ENCODE measurements at regions not wholly inside any gene's neighbourhood (a gene's known extent, or its start where the extent isn't known, plus 50 kb on each side); places are given as distances from the start of the nearest gene placed in this dataset.

- Histone ChIP-seq H3K9ac (ENCODE audit: control insufficient read depth, extremely low read depth, insufficient read depth, low read length) (no peak overlapping the region), H3K27ac (ENCODE audit: control insufficient read depth, insufficient read depth, low read length) (no peak overlapping the region), H3K4me1 (ENCODE audit: control insufficient read depth, extremely low read depth, insufficient read depth, low read length) (no peaks in the 10 kb centered on the region), H3K79me2 (ENCODE audit: control insufficient read depth, insufficient read depth, low read length) (no peaks in the 10 kb centered on the region), H4K20me1 (ENCODE audit: control insufficient read depth, extremely low read depth, insufficient read depth, low read length) (no peaks in the 10 kb centered on the region), H3K27me3 (ENCODE audit: control insufficient read depth, extremely low read depth, insufficient read depth, low read length) (no peaks in the 10 kb centered on the region), H3K9me1 (ENCODE audit: control insufficient read depth, extremely low read depth, insufficient read depth, low read length) (no peaks in the 10 kb centered on the region), H3K9me3 (ENCODE audit: control insufficient read depth, low read depth, low read length) (no peaks in the 10 kb centered on the region), H3K4me2 (ENCODE audit: control insufficient read depth, extremely low read depth, insufficient read depth, low read depth, low read length) (no peak overlapping the region), H2AFZ (ENCODE audit: control insufficient read depth, low read length) (no peak overlapping the region), H3K36me3 (ENCODE audit: control insufficient read depth in 2 of 2, extremely low read depth in 1 of 2, insufficient read depth in 2 of 2, low read length in 2 of 2) (no peaks in the 10 kb centered on the region), H3K4me3 (ENCODE audit: control insufficient read depth in 2 of 3, extremely low read depth in 1 of 3, insufficient read depth in 2 of 3, low read depth in 1 of 3, low read length in 3 of 3) (no peak overlapping the region)
- no peak for DNase-seq (ENCODE audit: low read depth, low spot score)
- TF ChIP-seq CTCF (optimal IDR thresholded peaks at IDR 0.05 in 1 of 3, IDR thresholded peaks at IDR 0.05 in 1 of 3, conservative IDR thresholded peaks at IDR 0.05 in 1 of 3; ENCODE audit: extremely low read depth in 1 of 3, insufficient read depth in 2 of 3, low read length in 3 of 3): no peak
- TF ChIP-seq EZH2 (IDR thresholded peaks at IDR 0.05; ENCODE audit: low read length): no peak
- FAIRE-seq: no peak
- dilution Hi-C loops (cut with MboI; ENCODE audit: extremely low pct_ligation_motif_present, low sequenced_read_pairs): no loop called here
Measured at GRCh38 chr16:79282806-79283205, 317.7 kb downstream of the MAF start.

DNA sequence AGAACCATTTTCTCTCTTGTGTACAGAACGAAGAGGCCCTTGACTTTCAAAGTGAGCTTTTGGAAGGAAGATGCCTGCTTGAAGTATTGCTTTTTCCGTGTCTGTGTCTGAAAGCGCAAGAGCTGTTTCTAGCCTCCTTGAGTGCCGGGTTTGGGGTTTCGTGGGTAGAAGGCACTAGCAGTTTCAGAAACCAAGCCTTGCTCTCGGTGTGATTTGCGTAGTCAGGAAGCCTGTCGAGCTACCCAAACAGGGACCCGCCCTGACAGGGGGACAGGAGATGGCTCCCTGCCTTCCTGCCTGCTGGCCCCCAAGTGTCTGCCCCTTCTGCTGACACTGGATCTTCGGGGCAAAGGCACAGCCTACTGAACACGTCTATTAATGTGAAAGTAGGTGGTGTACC lies 322.0 kb downstream of the MAF start:
- dilution Hi-C loops (cut with MboI; ENCODE audit: extremely low pct_ligation_motif_present, low sequenced_read_pairs): no loop called here
- TF ChIP-seq EZH2 (IDR thresholded peaks at IDR 0.05; ENCODE audit: low read length): no peak
- TF ChIP-seq CTCF (optimal IDR thresholded peaks at IDR 0.05 in 1 of 3, IDR thresholded peaks at IDR 0.05 in 1 of 3, conservative IDR thresholded peaks at IDR 0.05 in 1 of 3; ENCODE audit: extremely low read depth in 1 of 3, insufficient read depth in 2 of 3, low read length in 3 of 3): no peak
- no peaks in the 10 kb centered on the region for H3K9me3 ChIP-seq (ENCODE audit: control insufficient read depth, low read depth, low read length)
- no peaks in the 10 kb centered on the region for H3K9me1 ChIP-seq (ENCODE audit: control insufficient read depth, extremely low read depth, insufficient read depth, low read length)
- H3K4me1 ChIP-seq (ENCODE audit: control insufficient read depth, extremely low read depth, insufficient read depth, low read length): no peaks in the 10 kb centered on the region
- no peaks in the 10 kb centered on the region for H3K79me2 ChIP-seq (ENCODE audit: control insufficient read depth, insufficient read depth, low read length)
- no peak overlapping the region for H3K27ac ChIP-seq (ENCODE audit: control insufficient read depth, insufficient read depth, low read length)
- no peak overlapping the region for H3K4me2 ChIP-seq (ENCODE audit: control insufficient read depth, extremely low read depth, insufficient read depth, low read depth, low read length)
- FAIRE-seq (no peak), DNase-seq (ENCODE audit: low read depth, low spot score) (no peak)
- H3K27me3 ChIP-seq (ENCODE audit: control insufficient read depth, extremely low read depth, insufficient read depth, low read length): no peaks in the 10 kb centered on the region
- no peaks in the 10 kb centered on the region for H3K36me3 ChIP-seq (ENCODE audit: control insufficient read depth in 2 of 2, extremely low read depth in 1 of 2, insufficient read depth in 2 of 2, low read length in 2 of 2)
- no peak overlapping the region for H3K9ac ChIP-seq (ENCODE audit: control insufficient read depth, extremely low read depth, insufficient read depth, low read length)
- no peak overlapping the region for H3K4me3 ChIP-seq (ENCODE audit: control insufficient read depth in 2 of 3, extremely low read depth in 1 of 3, insufficient read depth in 2 of 3, low read depth in 1 of 3, low read length in 3 of 3)
- no peaks in the 10 kb centered on the region for H4K20me1 ChIP-seq (ENCODE audit: control insufficient read depth, extremely low read depth, insufficient read depth, low read length)
- H2AFZ ChIP-seq (ENCODE audit: control insufficient read depth, low read length): no peak overlapping the region

Measured in keratinocyte (primary cell).